Body of pancreas (tissue), 4 donors: ENCODE measurements at regions not wholly inside any gene's neighbourhood (a gene's known extent, or its start where the extent isn't known, plus 50 kb on each side); places are given as distances from the start of the nearest gene placed in this dataset.

Experiments
- POLR2A ChIP-seq, 3 donors: fragments of 450-650 bp; IDR thresholded peaks; one replicate each; pipeline ENCODE4 v1.6.1; 2016; ENCODE audit warnings: antibody characterized with exemption in 3 of 3, mild to moderate bottlenecking in 2 of 3
- TF ChIP-seq, protein P1 (sequence below), 7 experiments: fragments of 450-650 bp in 4 of 7; fragments of 200-600 bp in 3 of 7; sonication (generic) in 3 of 7; IDR thresholded peaks; one replicate each; pipeline ENCODE4 v1.5.1; 2016 to 2019; ENCODE audit warnings: antibody characterized with exemption in 7 of 7

DNA sequence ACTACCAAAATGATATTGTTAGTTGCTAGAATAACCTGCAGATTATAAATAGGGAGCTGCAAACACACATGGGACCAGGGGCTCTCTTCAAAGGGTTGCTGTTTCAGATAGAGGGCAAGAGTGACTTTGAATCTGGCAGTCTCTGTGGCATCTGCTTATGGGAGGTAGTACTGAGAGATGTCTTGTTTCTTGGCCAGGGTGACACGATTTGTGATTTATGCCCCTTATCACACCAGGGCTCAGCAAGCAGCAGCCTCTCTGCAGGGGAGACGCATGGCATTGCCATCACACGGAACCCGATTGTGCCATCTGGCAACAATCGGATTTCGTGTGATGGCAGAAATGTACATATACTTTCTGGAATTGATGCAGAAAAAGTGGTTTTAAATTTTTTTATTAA is 615.6 kb downstream of the ZNF608 start:
- no peak for TF ChIP-seq POLR2A (IDR thresholded peaks at IDR 0.05)
- TF ChIP-seq, protein P1, sequence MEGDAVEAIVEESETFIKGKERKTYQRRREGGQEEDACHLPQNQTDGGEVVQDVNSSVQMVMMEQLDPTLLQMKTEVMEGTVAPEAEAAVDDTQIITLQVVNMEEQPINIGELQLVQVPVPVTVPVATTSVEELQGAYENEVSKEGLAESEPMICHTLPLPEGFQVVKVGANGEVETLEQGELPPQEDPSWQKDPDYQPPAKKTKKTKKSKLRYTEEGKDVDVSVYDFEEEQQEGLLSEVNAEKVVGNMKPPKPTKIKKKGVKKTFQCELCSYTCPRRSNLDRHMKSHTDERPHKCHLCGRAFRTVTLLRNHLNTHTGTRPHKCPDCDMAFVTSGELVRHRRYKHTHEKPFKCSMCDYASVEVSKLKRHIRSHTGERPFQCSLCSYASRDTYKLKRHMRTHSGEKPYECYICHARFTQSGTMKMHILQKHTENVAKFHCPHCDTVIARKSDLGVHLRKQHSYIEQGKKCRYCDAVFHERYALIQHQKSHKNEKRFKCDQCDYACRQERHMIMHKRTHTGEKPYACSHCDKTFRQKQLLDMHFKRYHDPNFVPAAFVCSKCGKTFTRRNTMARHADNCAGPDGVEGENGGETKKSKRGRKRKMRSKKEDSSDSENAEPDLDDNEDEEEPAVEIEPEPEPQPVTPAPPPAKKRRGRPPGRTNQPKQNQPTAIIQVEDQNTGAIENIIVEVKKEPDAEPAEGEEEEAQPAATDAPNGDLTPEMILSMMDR (IDR thresholded peaks at IDR 0.05), result no peak
